HCT116 (cell line): ENCODE measurements at regions not wholly inside any gene's neighbourhood (a gene's known extent, or its start where the extent isn't known, plus 50 kb on each side); places are given as distances from the start of the nearest gene placed in this dataset.
"Not testable (repeated sequence)": the region's sequence is repeated elsewhere in the genome, so short reads cannot be mapped to it uniquely, and the experiment has no call there.

Source experiments
- ATAC-seq: fragments of 200-7000 bp; cut with Tn5 transposase; 2 replicates; pipeline ENCODE4 v1.9.1; 2020; ENCODE audit warnings: mild to moderate bottlenecking, moderate library complexity
- BruUV-seq: library from RNA; stranded (reverse); fragments of 400-500 nt; replicated peaks from 2 replicates; lab custom pipeline; 2021; lab: Mats Ljungman, UMichigan
- CTCF ChIA-PET: fragments of 300-600 bp; sonication (Branson Sonifier 250); formaldehyde crosslinking; loops from one replicate; lab custom pipeline; 2021; ENCODE audit warnings: antibody characterized with exemption; lab: Charles Lee
- POLR2A ChIA-PET: fragments of 300-600, 350-600 bp; sonication (Branson Sonifier 250); formaldehyde crosslinking; loops from one replicate; lab custom pipeline; 2021; ENCODE audit warnings: antibody characterized with exemption; lab: Charles Lee
- RAD21 ChIA-PET, 2 experiments: fragments of 300-600 bp; sonication (Branson Sonifier 250); formaldehyde crosslinking; loops; one replicate each; lab custom pipeline; 2023; ENCODE audit warnings: low total read pairs in 2 of 2; ENCODE audit not compliant: uncharacterized antibody in 2 of 2, unreplicated experiment in 2 of 2, low non-redundant PET in 1 of 2; lab: Charles Lee
- DNase-seq: peaks from one replicate; pipeline ENCODE4 v3.0.0-alpha.2; 2010; ENCODE audit warnings: low read depth, low spot score
- H2AFZ ChIP-seq: fragments of 200-600 bp; shearing (Covaris generic), sonication (generic); 2 replicates; pipeline ENCODE4 v1.6.1; 2017; ENCODE audit warnings: low read depth, mixed run types, mixed read lengths, antibody characterized with exemption, low read length; ENCODE audit not compliant: poor library complexity, severe bottlenecking
- H3K27ac ChIP-seq: 2 replicates; pipeline ENCODE4 v1.5.1; 2012; ENCODE audit warnings: low read depth, low read length
- H3K27me3 ChIP-seq: fragments of 200-600 bp; sonication (generic); 2 replicates; pipeline ENCODE4 v1.6.1; 2016; ENCODE audit warnings: mixed run types, low read length, mixed read lengths; ENCODE audit not compliant: insufficient read depth
- H3K36me3 ChIP-seq, 2 experiments: fragments of 200-500 bp in 1 of 2; fragments of 200-600 bp in 1 of 2; sonication (Bioruptor generic) in 1 of 2; sonication (generic) in 1 of 2; 2 replicates each; pipeline versions ENCODE4 v1.5.1 to v1.6.1; 2014 to 2016; ENCODE audit warnings: low read length in 2 of 2, inconsistent platforms in 1 of 2, mixed read lengths in 1 of 2, mixed run types in 1 of 2; ENCODE audit not compliant: insufficient read depth in 2 of 2, control insufficient read depth in 1 of 2
- H3K4me1 ChIP-seq, 2 experiments: fragments of 200-600 bp in 1 of 2; sonication (generic) in 1 of 2; 2 replicates each; pipeline versions ENCODE4 v1.5.1 to v1.6.1; 2012 to 2017; ENCODE audit warnings: low read length in 2 of 2, inconsistent platforms in 1 of 2, mild to moderate bottlenecking in 1 of 2, mixed read lengths in 1 of 2, mixed run types in 1 of 2, moderate library complexity in 1 of 2; ENCODE audit not compliant: insufficient read depth in 2 of 2, control insufficient read depth in 1 of 2
- H3K4me2 ChIP-seq: fragments of 200-600 bp; sonication (generic); 2 replicates; pipeline ENCODE4 v1.6.1; 2017; ENCODE audit warnings: mixed run types, low read length, mixed read lengths
- H3K4me3 ChIP-seq, 2 experiments: fragments of 200-600 bp in 1 of 2; sonication (generic) in 1 of 2; replicated peaks in 1 of 2; 2 replicates each; pipeline ENCODE4 v1.5.1; 2011 to 2016; ENCODE audit warnings: low read length in 2 of 2, control low read depth in 1 of 2, low read depth in 1 of 2, mild to moderate bottlenecking in 1 of 2, mixed read lengths in 1 of 2, mixed run types in 1 of 2
- H3K79me2 ChIP-seq: fragments of 200-600 bp; sonication (generic); 2 replicates; pipeline ENCODE4 v1.6.1; 2017; ENCODE audit warnings: mild to moderate bottlenecking, mixed run types, low read length, moderate library complexity, mixed read lengths; ENCODE audit not compliant: insufficient read depth
- H3K9ac ChIP-seq: fragments of 200-600 bp; sonication (generic); 2 replicates; pipeline ENCODE4 v1.6.1; 2016; ENCODE audit warnings: low read length, mixed read lengths
- H3K9me2 ChIP-seq: fragments of 200-600 bp; sonication (generic), shearing (Covaris generic); 2 replicates; pipeline ENCODE4 v1.6.1; 2017; ENCODE audit warnings: mixed run types, mild to moderate bottlenecking, moderate library complexity; ENCODE audit not compliant: insufficient read depth
- H3K9me3 ChIP-seq, 2 experiments: fragments of 200-500 bp in 1 of 2; fragments of 200-600 bp in 1 of 2; sonication (Bioruptor generic) in 1 of 2; sonication (generic) in 1 of 2; 2 replicates each; pipeline ENCODE4 v1.6.1; 2014 to 2017; ENCODE audit warnings: low read length in 2 of 2, mixed read lengths in 2 of 2, inconsistent platforms in 1 of 2, low read depth in 1 of 2, mild to moderate bottlenecking in 1 of 2, mixed run types in 1 of 2, moderate library complexity in 1 of 2; ENCODE audit not compliant: control insufficient read depth in 1 of 2, insufficient read depth in 1 of 2
- H4K20me1 ChIP-seq: fragments of 200-600 bp; sonication (generic), shearing (Covaris generic); 2 replicates; pipeline ENCODE4 v1.6.1; 2017; ENCODE audit warnings: mixed run types, mild to moderate bottlenecking, moderate library complexity; ENCODE audit not compliant: insufficient read depth
- EGR1 ChIP-seq: IDR thresholded peaks from 2 replicates; pipeline ENCODE4 v1.6.1; 2012; ENCODE audit warnings: low read depth
- ELF1 ChIP-seq: IDR thresholded peaks from 2 replicates; pipeline ENCODE4 v1.6.1; 2012; ENCODE audit warnings: low read depth, borderline replicate concordance
- EZH2phosphoT487 ChIP-seq: fragments of 200-600 bp; IDR thresholded peaks from 2 replicates; pipeline ENCODE4 v1.6.1; 2018; ENCODE audit warnings: antibody characterized with exemption, borderline replicate concordance
- FOSL1 ChIP-seq: IDR thresholded peaks from 2 replicates; pipeline ENCODE4 v1.6.1; 2012; ENCODE audit warnings: low read depth
- JUND ChIP-seq: IDR thresholded peaks from 2 replicates; pipeline ENCODE4 v1.6.1; 2012
- YY1 ChIP-seq: IDR thresholded peaks from 2 replicates; pipeline ENCODE4 v1.6.1; 2011; ENCODE audit warnings: low read length, low read depth, moderate library complexity, mild to moderate bottlenecking; ENCODE audit not compliant: insufficient replicate concordance; ENCODE audit errors: extremely low read depth
- ZFX ChIP-seq: fragments of 450-650 bp; IDR thresholded peaks from 2 replicates; pipeline ENCODE4 v1.6.1; 2017
- intact Hi-C: fragments of 100-400 bp; cut with micrococcal nuclease; formaldehyde crosslinking; loops from 2 replicates; pipeline ENCODE4 v1.10.0; 2022
- TF ChIP-seq, protein P1 (sequence below): IDR thresholded peaks from 2 replicates; pipeline ENCODE4 v1.6.1; 2012

DNA sequence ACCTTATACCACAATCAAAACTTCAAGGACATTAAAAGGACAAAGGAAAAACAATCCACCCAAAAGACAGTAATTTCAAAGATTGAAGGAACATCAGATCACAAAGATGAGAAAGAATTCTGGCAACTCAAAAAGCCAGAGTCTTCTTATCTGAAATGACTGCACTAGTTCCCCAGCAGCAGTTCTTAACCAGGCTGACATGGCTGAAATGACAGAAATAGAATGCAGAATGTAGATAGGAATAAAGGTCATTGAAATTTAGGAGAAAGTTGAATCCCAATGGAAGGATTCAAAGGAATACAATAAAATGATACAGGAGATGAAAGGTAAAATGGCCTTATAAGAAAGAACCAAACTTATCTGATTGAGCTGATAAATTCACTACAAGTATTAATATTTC is 231.4 kb downstream of the CD109 start (continued):
- TF ChIP-seq, protein P1, sequence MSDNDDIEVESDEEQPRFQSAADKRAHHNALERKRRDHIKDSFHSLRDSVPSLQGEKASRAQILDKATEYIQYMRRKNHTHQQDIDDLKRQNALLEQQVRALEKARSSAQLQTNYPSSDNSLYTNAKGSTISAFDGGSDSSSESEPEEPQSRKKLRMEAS, result no peak
- TF ChIP-seq YY1 (no peak), JUND (no peak), EGR1 (no peak), FOSL1 (no peak)

- H3K4me2 ChIP-seq, ATAC-seq, H3K36me3 ChIP-seq, H3K9me2 ChIP-seq, H3K79me2 ChIP-seq, DNase-seq, H4K20me1 ChIP-seq, H2AFZ ChIP-seq, H3K9me3 ChIP-seq, BruUV-seq, POLR2A ChIA-PET, RAD21 ChIA-PET, H3K27ac ChIP-seq, H3K27me3 ChIP-seq, intact Hi-C loops, CTCF ChIA-PET, H3K9ac ChIP-seq, H3K4me3 ChIP-seq: not testable (repeated sequence)
- peaks cover 0 to 12% of the 10 kb centered on the region in 2 experiments; a peak in 2 of 4 replicates for H3K4me1 ChIP-seq
These were observed 229.7 kb downstream of the CD109 start for GRCh38 chr6:73925703-73926102.

DNA sequence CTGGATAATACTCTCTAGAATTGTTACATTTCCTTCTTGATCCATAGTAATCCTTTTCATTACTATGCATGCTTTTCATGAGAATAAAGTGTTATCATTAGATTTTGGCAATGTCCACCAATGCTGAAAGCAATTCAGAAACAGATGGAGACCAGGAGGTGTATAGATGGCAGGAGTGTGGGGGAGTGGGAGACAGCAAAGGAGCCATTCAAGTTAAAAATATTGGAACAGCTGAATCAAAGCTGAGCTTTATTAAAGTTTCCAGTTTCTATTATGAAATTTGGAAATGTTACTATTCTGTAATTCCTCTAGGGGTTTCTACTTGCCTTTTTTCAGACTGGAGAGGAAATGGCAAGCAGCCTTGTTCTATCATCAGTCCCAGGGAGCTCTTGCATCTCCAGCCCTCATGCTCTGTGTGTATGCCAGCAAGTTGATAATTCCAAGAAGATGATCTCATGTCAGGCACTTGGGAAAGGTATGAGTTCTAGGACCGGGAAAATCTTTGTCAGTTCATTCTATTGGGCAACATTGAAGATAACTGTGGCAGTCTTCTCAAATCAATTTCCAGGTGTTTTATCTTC is 228.0 kb downstream of the CD109 start:
- BruUV-seq, result no TSS peak
- no peaks in the 10 kb centered on the region for H3K79me2 ChIP-seq
- H3K9me3 ChIP-seq, result no peaks in the 10 kb centered on the region
- peaks cover 0 to 1% of the 10 kb centered on the region in 2 experiments; a peak in 1 of 4 replicates for H3K4me1 ChIP-seq
- no peaks in the 10 kb centered on the region for H3K36me3 ChIP-seq
- DNase-seq (no peak), ATAC-seq (no peak)
- H3K27me3 ChIP-seq, result no peaks in the 10 kb centered on the region
- POLR2A ChIA-PET, result no interaction called here
- CTCF ChIA-PET, result no interaction called here
- H3K9ac ChIP-seq, result no peak overlapping the region
- H3K4me2 ChIP-seq, result no peak overlapping the region
- H3K9me2 ChIP-seq, result no peaks in the 10 kb centered on the region
- RAD21 ChIA-PET, result no interaction called here
- no peak overlapping the region for H3K27ac ChIP-seq
- no peak overlapping the region for H2AFZ ChIP-seq
- intact Hi-C loops, result no loop called here
- TF ChIP-seq ELF1 (no peak), EZH2phosphoT487 (no peak), ZFX (no peak)
- H3K4me3 ChIP-seq, result no peak overlapping the region
- no peaks in the 10 kb centered on the region for H4K20me1 ChIP-seq
